ENCODE measurements at regions not wholly inside any gene's neighbourhood (a gene's known extent, or its start where the extent isn't known, plus 50 kb on each side); places are given as distances from the start of the nearest gene placed in this dataset.

DNA sequence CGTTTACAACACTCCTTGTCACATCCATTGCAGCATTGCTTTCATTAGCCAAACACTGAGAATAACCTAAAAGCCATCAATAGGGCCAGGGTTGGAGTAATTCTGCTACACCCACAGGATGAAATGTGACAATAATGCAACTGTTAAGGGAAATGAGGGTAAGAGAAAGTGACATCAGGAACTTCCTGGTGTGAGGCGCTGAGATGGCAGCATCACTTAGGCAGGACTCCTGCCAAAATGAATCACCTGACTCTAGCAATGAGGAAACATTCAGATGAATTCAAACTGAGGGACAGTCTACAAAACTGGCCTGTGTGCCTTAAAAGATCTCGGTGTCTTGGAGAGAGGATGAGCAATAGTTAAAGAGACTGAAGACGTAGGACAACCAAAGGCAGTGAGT is 115.6 kb upstream of the AGAP1 start:
- no peak overlapping the region for H3K4me3 ChIP-seq (ENCODE audit: low read depth, low read length)
- no peak for DNase-seq
- H3K27ac ChIP-seq: no peak overlapping the region

DNA sequence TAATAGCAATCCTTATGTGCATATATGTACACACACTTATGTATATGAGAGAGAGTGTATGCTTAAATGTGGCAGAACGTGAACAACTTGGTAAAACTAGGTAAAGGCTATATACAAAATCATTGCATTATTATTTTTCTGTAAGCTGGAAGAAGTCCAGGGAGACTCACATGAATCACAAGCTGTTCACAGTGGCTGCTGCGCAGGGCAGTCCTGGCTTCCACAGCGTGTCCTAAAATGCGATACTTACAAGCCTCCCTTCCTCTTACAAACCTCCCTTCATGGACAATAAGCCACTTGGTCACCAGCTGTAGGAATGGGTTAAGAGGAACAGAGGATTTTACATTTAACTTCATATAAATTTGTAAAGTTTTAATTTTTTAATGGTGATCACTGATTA is 114.9 kb upstream of the AGAP1 start:
- H3K36me3 ChIP-seq: no peaks in the 10 kb centered on the region
- no peak overlapping the region for H3K27ac ChIP-seq
- no peak overlapping the region for H3K4me3 ChIP-seq (ENCODE audit: low read depth, low read length)
- H3K27me3 ChIP-seq (ENCODE audit: insufficient read depth, low read depth, severe bottlenecking): no peaks in the 10 kb centered on the region
- no peaks in the 10 kb centered on the region for H3K9me3 ChIP-seq (ENCODE audit: severe bottlenecking)
- DNase-seq: no peak
- TF ChIP-seq, protein P1, sequence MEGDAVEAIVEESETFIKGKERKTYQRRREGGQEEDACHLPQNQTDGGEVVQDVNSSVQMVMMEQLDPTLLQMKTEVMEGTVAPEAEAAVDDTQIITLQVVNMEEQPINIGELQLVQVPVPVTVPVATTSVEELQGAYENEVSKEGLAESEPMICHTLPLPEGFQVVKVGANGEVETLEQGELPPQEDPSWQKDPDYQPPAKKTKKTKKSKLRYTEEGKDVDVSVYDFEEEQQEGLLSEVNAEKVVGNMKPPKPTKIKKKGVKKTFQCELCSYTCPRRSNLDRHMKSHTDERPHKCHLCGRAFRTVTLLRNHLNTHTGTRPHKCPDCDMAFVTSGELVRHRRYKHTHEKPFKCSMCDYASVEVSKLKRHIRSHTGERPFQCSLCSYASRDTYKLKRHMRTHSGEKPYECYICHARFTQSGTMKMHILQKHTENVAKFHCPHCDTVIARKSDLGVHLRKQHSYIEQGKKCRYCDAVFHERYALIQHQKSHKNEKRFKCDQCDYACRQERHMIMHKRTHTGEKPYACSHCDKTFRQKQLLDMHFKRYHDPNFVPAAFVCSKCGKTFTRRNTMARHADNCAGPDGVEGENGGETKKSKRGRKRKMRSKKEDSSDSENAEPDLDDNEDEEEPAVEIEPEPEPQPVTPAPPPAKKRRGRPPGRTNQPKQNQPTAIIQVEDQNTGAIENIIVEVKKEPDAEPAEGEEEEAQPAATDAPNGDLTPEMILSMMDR (IDR thresholded peaks at IDR 0.05; ENCODE audit: low read depth, low read length): no peak

More for the DNA sequence above, 115.6 kb upstream of the AGAP1 start:
- no peaks in the 10 kb centered on the region for H3K27me3 ChIP-seq (ENCODE audit: insufficient read depth, low read depth, severe bottlenecking)
- H3K36me3 ChIP-seq: no peaks in the 10 kb centered on the region
- H3K9me3 ChIP-seq (ENCODE audit: severe bottlenecking): no peaks in the 10 kb centered on the region
- TF ChIP-seq, protein P1 (IDR thresholded peaks at IDR 0.05; ENCODE audit: low read depth, low read length): no peak

DNA sequence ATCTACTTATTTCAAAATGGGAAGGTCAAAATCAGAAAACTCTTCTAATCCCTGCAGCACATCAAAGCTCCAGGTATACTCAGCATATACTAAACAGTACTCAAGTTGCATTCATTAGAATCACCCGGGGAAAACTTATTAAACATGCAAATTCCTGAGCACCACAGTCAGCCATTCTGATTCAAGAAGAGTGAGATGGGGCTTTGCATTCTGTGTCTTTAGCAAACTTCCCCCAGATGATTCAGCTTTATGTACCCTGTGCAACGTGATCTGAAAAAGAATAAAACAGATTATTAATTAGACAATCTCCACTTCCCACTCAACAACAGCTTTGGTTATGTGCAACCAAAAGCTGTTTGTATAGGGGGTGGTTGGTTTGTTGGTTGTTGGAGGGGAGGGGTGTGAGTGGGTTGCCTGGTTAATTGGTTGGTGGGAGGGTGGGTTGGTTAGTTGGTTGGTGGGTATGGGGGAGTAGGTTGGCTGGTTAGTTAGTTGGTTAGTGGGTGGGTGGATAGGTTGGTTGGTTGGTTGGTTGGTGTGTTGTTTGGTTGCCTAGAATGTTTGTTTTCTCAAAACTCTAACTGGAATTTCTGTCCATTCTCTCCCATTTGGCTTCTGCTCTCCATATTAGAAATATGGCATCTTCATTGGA is 112.5 kb upstream of the AGAP1 start:
- Histone ChIP-seq H3K9me3 (ENCODE audit: severe bottlenecking) (no peaks in the 10 kb centered on the region), H3K36me3 (no peaks in the 10 kb centered on the region), H3K27me3 (ENCODE audit: insufficient read depth, low read depth, severe bottlenecking) (no peaks in the 10 kb centered on the region), H3K4me3 (ENCODE audit: low read depth, low read length) (no peak overlapping the region), H3K27ac (no peak overlapping the region)
- TF ChIP-seq, protein P1 (IDR thresholded peaks at IDR 0.05; ENCODE audit: low read depth, low read length): no peak
- no peak for DNase-seq

DNA sequence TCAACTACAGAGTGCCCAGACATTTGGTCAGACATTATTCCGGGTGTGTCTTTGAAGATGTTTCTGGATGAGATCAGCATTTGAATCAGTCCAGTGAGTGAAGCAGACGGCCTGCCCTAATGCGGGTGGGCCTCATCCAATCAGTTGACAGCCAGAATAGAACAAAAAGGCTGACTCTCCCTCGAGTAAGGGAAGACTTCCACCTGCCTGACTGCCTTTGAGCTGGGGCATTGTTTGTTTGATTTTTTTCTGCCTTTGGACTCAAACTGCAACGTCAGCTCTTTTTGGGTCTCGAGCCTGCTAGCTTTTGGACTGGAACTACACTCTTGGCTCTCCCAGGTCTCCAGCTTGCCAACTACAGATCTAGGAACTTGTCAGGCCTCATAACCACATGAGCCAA is 111.7 kb upstream of the AGAP1 start:
- H3K9me3 ChIP-seq (ENCODE audit: severe bottlenecking): no peaks in the 10 kb centered on the region
- no peak overlapping the region for H3K4me3 ChIP-seq (ENCODE audit: low read depth, low read length)
- H3K27me3 ChIP-seq (ENCODE audit: insufficient read depth, low read depth, severe bottlenecking): no peaks in the 10 kb centered on the region
- H3K27ac ChIP-seq: no peak overlapping the region
- no peaks in the 10 kb centered on the region for H3K36me3 ChIP-seq
- DNase-seq: no peak
- TF ChIP-seq, protein P1 (IDR thresholded peaks at IDR 0.05; ENCODE audit: low read depth, low read length): no peak

DNA sequence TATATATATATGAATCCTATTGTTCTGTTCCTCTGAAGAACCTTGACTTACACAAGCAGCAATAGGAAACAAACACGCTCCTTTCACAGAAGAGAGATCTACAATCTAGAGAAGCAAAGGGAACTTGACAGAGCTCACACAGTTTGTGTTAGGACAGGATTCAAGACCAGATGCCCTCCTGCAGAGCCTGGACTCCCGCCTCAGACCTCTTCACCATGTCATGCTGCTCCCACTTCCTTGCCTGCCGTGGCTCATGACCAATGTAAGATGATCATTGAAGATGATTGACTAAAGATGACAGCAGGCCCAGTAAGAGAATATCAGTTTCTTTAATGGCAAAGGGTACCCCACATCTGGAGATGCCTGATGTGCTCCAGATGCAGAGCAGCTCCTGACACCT is 111.2 kb upstream of the AGAP1 start:
- Histone ChIP-seq H3K36me3 (no peaks in the 10 kb centered on the region), H3K27me3 (ENCODE audit: insufficient read depth, low read depth, severe bottlenecking) (no peaks in the 10 kb centered on the region), H3K4me3 (ENCODE audit: low read depth, low read length) (no peak overlapping the region), H3K9me3 (ENCODE audit: severe bottlenecking) (no peaks in the 10 kb centered on the region), H3K27ac (no peak overlapping the region)
- no peak for DNase-seq
- TF ChIP-seq, protein P1 (IDR thresholded peaks at IDR 0.05; ENCODE audit: low read depth, low read length): no peak

DNA sequence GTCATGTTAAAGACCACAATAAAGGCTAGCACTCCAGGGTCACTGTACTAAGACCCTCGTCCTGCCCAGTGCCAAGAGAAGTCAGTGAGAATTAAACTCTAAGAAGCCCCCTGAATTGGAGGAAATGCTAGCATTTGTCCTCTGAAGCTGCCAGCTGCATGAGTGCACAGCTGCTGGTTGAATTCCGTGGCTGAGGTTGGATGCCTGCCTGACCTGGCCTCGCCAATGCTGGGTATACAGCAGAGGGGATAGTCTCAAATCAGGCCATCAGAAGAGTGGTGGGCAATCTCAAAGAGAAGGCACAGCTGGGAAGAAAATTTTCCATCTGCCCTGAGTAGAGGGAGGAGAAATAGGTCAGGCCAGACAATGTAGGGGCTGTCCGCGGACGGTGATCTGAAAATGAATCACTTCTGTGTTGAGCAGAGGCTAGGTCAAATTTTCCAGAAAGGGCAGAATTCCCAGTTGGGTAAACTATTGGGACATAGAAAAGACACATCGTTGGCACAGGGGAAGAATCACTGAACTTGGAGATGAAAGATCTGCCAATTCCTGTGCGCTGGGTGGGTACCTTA is 110.5 kb upstream of the AGAP1 start:
- Histone ChIP-seq H3K36me3 (no peaks in the 10 kb centered on the region), H3K27ac (no peak overlapping the region), H3K9me3 (ENCODE audit: severe bottlenecking) (no peaks in the 10 kb centered on the region), H3K4me3 (ENCODE audit: low read depth, low read length) (no peak overlapping the region), H3K27me3 (ENCODE audit: insufficient read depth, low read depth, severe bottlenecking) (no peaks in the 10 kb centered on the region)
- no peak for DNase-seq
- TF ChIP-seq, protein P1 (IDR thresholded peaks at IDR 0.05; ENCODE audit: low read depth, low read length): no peak

Measured in WERI-Rb-1 (cell line).